ENCODE measurements at regions not wholly inside any gene's neighbourhood (a gene's known extent, or its start where the extent isn't known, plus 50 kb on each side); places are given as distances from the start of the nearest gene placed in this dataset.

DNA sequence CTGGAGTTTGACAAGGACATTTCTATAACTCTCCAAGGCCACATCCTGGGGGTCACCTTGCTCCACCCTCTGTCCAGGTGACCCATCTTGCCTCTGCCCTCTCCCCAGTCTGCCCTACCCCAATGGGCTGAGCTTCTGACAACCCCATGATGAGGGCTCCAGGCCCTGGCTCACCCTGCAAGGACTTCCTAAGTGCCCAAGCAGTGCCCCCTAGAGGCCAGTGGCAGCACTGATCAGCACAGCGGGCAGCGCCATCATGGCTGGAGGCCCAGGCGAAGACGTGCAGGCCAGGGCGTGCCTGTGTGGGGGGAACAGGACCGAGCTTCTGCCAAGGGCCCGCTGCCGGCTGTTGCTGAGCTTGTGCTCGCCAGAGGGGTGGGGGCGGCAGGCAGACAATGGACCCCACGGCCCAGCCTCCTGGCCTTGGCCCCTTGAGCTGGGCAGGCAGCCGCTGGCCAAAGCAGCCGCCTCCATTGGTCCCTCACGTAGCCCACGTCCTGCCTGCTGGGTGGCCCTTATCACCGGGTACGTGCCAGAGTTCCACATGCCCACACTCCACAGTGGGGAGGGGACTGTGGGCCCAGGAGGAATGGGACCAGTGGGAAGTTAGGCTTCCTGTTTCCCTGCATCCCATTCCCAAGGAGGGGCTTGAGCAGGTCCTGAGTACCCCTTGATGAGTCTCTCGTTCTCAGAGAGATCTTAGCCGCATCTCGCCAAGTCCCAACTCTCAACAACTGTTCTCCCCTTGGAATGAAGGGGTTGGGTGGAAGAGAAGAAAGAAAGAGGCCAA lies 64.3 kb downstream of the MRPL14 start:
- no peak for DNase-seq (ENCODE audit: low spot score)

DNA sequence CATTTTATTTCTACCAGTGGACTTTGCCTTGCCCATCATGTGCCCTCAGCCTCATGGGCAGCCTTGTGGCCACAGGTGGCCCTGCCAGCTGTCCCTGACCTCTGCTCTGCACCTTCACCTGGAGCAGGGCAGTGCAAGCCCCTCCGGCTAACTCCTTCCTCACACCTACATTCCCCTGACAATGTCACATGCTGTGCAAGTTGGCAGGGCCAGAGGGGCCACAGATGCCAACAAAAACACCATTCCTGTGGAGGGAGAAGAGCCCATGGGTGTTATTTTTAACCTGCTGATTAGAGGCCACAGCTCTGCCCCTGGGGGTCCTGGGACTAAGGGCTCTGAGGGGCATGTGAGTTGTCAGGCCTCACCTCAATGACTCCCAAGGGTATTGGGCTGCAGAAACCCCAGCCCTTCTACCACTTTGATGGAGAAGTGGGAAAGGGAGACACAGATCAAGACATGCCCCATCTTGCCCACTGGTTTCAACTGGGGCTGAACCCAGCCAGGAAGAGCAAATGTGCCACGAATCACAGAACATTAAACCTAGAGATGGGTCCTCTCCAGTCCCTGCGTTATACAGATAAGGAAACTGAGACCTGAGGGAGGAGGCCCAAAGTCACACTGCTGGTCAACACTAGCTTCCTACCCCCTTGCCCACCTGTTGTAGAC lies 65.0 kb downstream of the MRPL14 start:
- DNase-seq (ENCODE audit: low spot score) = no peak

DNA sequence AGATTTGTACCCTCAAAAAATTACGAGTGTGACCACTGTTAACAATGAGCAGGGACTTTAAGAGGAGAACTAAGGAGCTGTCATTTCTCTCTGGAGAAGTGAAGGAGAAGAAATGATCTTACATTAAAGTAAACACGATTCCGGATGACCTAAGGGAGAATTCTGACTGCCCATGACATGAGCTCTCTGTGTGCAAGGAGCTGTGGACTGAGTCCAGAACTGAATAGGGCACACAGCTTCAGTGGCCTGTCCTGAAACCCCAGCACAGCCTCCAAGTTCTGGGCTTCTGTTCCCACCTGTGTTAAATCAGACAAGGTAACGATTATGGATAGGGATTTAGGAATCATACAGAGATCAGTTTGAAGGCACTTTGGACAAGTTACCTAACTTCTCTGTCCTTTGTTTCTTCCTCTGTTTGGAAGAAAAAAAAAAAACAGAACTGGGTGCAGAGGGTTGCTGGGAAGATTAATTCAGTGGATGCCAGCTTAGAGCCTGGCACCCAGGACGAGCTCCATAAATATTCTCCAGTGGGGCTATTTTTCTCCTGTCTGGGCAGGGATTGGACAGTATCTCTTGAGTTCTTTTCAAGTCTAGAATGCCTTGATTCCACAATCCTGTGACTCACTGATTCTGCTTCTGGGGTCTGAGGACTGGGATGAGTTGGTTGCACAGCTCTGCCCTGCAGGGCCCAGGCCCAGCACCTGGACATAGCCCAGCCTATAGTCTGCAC lies 65.7 kb downstream of the MRPL14 start:
- DNase-seq (ENCODE audit: low spot score) = no peak

DNA sequence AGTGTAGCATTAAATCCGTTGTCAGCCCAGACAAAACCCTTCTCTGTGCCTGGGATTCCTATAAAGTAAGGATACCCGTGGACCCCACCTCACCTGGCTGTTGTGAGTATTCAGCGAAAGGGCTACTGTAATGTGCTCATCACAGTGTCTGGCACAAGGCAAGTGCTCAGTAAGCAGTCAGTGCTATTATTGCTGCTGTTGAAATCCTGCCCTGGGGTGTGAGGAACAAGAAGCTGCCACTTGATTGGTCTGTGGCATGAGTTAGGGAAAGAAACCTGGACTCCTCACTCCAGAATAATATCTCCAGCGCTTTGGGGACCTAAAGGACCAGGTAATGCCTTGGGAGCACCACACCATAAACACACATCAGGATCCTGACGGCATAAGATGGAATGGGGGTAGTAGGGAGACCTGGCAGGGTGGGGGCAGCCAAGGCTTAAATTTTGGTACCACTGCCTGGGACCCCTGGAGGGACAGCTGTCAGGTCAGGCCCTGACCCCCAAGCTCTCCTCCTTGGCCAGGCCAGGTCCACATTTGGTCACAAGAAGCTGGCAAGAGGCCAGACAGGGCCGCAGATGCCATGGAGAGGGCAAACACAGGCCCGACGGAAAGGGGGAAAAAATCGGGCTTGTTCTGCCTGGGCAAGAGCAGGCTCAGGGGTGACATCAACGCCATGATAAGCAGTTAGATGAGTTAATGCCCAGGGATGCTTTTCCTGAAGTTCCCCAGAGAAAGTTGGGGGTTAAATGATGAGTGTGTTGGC lies 66.5 kb downstream of the MRPL14 start:
- no peak for DNase-seq (ENCODE audit: low spot score)

DNA sequence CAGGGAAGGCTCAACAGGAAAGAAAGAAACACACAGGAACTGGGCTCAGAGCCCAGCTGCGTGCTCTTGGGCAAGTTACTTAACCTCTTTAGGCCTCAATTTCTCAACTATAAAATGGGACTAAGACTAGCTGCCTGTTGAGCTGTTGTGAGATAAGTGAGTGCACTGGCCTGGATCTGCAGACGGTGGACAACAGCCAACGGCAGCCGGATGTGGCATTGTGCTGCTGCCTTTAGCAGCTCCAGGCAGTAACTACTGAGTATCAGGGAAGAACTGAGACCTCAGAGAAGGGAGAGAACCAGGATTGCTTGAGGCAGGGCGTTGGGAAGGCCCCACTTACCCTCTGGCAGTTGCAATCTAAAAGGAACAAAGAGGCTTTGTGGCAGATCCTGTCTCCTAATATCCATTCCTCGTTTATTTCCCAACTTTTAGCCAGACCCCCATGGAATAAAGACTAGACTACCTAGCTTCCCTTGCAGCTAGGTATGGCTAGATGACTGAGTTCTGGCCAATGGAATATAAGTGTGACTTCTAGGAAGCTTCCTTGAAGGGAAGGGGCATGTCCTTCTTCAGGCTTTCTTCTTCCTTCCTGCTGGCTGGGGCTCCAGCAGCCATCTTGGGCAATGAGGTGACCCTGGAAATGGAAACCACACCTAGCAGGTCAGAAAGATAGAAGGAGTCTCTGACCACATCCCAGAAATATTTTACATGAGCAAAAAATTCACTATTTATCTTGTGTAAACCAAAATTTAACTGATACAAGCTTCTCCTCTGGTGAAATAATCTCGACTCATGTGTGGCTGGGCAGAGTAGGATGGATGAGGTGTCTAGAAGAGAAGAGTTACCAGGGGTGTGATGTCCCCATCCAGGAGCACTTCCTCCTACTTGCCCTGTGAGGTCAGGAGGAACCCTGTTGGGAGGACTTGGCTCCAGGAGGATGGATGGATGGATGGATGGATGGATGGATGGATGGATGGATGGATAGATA lies 67.6 kb downstream of the MRPL14 start:
- DNase-seq (ENCODE audit: low spot score) = peak; percentile 47

DNA sequence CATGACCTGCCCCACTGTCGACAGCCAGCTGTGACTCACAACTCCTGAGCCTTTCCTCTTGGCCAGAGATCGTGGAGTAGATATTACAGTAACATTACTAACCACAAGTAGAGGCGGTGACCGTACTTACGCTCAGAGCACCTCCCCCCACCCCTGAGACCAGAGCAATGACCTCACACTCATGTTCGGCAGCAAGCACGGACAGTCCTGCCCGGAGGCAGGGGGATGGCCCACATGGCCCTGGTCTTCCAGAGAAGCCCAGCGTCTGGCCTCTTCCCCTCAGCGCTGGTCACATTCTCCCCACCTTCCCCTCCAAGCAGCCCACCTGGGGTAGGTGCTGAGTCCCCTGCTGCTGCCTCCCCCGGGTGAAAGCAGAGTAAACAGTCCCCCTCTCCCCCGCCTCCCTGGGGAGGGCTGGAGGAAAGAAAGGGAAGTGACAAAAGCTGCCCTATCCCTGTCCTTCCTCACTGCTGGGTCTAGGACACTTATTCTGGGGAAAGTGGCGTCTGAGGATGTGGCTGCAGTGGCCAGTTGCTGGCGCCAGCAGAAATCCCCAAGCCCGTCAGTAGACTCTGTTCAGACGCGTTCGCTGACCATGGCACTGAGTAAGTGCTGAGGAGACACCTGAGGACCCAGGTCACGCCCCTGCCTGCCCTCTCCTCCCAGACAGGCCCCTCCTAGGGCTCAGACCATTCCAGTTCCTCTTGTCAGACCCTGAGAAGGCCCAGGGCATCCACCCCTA lies 68.5 kb downstream of the MRPL14 start:
- DNase-seq (ENCODE audit: low spot score) = peak; percentile 93

DNA sequence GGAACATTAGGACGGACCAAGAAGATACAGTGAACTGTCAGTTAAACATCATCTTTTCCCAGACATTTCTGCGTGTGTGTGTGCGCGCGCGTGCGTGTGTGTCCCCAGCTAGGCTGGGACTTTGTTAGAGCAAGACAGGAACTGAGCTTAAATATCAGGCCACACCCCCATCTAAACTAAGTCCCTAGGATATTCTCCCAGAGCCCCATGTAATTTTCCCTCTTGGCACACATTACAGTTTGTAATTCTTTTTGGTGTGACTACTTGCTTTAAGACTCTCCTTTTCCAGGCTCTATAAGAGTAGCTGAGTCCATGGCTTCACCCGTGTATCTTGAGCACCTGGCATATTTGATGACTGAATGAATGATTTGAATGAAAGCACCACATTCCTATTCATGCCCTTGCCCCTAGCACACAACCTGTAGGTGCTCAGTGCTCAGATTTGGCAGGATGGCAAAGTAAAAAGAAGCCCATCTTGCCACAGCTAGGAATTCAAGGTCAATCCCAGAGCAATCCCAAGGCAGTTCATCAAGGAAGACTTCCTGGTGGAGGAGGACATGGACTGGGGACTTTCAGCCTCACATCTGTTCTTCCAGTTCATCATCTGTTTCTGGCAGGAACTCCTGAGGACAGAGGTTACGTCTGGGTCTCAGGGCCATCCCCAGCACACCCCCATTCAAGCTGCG lies 69.2 kb downstream of the MRPL14 start:
- DNase-seq (ENCODE audit: low spot score) = no peak

DNA sequence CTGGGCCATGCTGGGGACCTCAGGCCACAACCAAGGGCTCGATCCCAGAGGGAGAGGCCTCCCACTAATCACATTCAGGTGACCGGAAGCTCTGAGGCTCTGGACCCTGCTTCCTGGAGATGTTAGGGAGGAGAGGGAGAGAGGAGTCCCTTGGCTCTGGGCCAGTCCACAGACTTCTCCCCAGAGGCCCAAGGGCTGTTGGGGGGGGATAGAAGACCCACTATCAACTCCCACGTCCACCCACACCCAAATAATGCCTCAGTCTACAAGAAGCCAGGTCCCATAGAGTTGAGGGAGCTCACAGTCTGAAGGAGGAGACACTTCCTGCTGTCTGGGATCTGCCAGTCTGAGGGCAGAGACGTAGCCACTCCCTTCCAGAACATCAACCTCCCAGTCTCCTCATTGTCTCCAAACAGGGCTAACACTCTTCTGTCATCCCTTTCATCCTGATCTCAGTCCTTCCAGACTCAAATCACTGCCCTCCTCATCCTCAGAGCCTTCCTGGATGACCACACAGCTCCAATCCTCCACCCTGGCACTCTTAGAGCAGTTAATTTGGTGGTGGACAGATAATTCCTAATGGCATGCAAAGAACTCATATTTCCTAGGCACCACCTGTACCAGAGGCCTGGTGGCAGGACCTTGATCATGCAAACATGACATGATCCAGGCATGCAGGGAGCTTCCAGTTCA lies 69.9 kb downstream of the MRPL14 start:
- no peak for DNase-seq (ENCODE audit: low spot score)

DNA sequence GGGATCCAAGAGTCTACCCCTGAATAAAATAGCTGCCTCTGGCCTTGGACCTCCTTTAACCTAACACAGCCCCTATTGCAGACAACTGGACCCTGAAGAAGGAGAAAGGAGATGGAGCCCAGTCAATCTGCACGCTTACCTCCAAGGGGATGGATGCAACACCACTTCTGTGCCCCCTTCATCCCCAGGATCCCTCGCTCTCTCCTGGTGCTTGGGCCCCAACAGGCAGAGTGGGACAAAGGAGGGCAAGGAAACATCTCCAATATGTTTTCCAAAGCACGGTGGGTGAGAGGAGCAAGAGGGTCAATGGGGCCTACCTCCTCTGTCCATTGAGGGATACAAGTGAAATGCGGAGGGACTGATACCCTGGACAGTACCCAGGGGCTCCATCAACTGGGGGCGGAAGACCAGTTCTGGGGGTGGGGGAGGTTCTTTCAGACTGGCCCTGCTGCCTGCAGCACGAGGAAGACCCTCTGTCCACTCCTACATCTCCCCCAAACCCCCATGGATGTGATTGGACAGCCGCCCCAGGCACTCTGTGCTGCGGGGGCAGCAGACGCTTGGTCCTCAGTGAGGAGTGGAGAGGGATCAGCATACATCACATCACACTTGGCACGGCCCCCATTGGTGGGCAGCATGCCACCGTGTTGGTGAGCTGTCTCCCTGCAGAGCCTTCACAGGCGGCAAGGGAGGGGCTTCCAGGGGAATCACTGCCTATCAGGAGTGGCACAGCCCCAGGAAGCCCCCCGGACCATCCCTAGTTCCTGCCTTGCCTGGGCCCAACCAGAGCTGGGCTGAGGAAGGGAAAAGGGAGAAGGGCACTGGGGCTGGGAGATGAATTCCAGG lies 70.6 kb downstream of the MRPL14 start:
- no peak for DNase-seq (ENCODE audit: low spot score)

DNA sequence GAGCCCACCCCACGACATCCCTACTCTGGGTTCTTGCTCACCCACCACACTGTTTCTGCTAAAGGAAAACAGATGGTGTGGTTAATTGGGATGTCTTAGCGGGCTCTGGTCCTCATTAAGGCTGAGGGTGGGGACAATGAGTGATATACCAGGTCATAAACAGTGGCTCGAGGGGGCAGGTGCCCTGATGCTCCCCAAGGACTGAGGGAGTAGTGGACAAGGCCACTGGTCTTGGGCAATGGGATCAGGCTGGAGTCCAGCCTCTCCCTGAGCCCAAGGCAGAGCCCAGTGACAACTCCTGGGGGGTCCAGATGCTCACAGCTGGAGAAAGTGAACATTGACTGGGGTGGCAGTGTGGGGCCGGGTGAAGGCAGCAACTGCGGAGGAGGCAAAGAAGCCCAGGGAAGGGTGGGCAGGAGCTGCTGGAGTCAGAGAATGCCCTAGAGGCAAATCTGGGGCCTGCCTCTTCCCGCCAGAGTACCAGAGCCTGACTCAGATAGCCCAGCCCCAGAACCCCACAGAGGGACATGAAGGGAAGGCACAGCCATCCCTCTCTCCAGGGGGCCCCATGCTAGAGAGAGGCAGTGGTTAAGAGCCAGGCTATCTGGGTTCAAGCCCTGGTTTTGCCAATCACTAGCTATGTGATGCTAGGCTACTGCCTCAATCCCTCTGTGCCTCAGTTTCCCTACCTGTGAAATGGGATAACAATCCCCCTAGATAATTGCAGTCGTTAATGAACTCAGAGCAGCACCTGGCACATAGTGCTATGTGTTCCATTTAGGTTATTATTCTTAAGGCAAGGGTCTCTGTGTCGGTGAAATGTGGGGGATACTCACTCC lies 72.3 kb downstream of the MRPL14 start:
- DNase-seq (ENCODE audit: low spot score) = peak; percentile 67

DNA sequence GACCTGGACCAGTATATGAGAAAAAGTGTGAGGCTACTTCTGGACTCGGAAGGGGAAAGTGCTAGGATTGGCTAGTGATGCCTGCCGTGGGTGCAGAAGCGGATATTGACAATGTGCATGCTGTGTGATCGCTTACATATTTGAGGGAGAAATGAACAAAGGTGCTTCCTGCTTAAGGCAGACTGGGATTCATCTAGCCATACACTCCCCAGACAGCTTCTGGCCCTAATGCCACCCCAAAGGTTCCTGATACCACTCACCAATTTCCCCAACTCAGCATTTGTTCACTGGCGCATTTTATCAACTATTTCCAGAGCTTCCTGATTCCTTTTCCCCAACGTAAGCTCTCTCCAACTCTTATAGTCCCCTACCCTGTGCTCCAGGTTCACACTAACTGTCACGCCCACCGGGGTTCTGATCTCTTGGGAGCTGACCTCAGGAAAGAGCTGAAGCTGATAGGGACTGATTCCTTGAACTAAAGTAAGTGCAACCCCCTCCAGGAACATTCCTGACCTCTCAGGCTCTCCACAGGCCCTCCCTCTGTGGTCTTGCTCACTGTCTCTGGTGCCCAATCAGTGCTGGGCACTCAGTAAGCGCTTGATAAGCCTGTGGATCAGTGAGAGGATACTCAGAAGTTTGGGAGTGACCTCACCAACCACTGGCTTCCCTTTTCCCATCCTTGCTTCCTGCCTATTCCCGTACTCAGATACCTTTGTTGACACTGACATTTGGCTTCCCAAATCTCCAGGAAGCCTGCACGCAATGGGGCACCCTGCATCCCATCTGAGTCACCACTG lies 73.3 kb downstream of the MRPL14 start:
- DNase-seq (ENCODE audit: low spot score) = peak; percentile 62

DNA sequence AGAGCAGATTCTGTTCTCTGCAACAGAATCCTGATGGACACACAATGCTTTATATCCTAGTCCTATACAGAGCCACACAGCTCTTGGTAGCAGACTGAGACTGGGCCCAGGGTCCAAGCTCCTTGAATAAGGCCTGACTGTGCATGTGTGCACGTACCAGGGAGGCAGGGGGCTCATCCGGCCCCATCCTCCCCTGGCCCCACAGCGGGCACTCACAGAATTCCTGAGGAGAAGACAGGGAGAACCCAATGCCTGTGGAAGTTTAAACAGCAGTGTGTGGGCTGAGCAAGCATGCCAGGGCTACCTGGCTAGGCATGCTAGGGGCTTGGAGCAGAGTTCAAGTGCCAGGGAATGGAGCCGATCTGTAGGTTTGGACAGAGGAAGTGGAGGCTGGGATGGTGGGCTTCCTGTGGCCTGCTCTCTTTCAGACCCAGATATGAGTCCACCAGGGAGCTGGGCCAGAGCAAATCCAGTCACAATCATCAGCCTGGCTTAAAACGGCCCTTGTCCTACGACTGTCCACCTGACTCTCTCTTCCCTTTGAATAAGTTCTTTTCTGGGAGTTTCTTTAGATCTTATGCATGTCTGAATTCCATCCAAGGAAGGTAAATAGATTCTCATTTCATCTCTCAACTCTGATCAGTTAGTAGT lies 74.0 kb downstream of the MRPL14 start:
- no peak for DNase-seq (ENCODE audit: low spot score)

DNA sequence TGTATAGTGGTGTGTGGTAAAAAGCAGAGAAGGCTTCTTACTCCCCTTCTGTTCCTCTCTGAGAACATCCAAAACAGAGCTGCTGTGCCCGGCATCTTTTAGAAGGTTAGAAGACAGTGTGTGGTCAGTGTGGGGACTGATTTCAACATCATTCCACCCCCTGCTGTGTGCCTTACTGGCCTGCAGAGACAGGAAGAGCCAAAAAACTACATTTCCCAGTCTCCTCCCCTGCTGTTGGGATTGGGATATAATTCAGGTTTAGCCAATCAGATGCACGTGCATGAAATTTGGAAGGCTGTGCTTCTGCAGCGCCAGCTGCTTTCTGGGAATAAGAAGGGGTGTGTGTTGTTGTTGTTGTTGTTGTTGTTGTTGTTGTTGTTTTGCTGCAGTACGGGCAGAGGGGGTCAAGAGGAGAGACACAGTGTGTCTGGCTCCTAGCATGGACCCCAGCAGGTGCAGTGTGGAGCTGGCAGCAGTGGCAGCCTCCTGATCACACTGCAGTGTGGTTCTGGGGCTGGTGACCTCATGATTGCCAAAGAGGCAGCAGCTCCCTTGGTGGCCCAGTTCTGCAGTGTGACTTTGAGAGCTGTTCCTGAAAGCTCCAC lies 74.7 kb downstream of the MRPL14 start:
- peak; percentile 80 for DNase-seq (ENCODE audit: low spot score)

DNA sequence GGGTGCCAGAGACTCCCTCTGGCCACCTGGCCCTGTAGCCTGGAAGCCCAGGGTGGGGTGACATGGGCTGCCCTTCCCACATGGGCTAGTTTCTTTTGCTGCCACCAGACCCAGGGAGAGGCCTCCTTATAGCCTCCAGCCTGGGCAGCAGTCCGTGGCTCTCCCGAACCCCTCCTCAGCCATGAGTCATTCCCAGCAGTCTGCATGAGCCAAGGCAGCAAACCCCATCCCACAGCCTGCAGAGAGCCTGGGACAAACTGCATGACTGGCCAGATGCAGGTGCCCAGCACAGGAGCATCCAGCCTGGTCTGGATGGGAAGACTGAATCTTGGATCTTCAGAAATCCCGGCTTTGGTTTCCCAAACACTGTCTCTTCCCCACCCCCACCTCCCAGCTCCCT lies 75.7 kb downstream of the MRPL14 start:
- DNase-seq (ENCODE audit: low spot score) = peak; percentile 85

DNA sequence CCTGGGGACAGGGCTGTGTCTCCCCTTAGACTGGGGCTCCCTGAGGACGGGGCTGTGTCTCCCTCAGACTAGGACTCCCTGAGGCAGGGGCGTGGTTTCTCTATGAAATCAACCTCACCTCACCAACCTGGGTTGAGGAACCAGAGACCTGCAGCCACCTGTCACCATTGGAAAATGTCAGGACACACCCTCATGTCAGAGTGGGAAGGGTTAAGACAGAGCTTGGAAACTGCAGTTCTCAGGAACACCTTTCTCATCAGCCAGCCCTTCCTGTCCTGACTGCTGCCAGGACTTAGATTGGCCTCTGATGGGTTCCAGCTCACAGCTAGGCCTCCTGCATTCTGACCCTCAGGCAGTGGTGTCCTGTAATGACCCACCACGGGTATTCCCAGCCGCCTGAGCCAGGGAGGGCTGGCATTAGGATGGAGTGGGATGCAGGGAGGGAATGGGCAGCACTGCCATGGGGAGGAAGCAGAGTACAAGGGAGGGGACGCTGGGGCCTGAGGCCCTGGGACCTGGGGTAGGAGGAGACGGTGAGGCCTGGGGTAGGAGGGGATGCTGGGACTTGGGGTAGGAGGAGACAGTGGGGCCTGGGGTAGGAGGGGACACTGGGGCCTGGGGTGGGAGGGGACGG lies 76.3 kb downstream of the MRPL14 start:
- no peak for DNase-seq (ENCODE audit: low spot score)
